ENCODE measurements at regions not wholly inside any gene's neighbourhood (a gene's known extent, or its start where the extent isn't known, plus 50 kb on each side); places are given as distances from the start of the nearest gene placed in this dataset.
"Not testable (repeated sequence)": the region's sequence is repeated elsewhere in the genome, so short reads cannot be mapped to it uniquely, and the experiment has no call there.

DNA sequence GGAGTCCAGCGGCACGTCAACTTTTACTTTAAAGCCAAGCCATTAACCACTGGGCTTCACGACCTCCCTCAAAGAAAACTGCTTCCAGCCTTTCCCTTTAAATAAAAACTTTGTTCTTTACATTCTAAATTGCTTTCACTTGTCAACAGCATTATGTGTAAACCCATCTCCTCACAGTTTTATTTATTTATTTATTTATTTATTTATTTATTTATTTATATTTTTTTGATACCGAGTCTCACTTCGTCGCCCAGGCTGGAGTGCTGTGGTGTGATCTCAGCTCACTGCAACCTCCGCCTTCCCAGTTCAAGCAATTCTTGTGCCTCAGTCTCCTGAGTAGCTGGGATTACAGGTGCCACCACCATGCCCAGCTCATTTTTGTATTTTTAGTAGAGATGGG is 165.7 kb downstream of the NUFIP1 start:
- not testable (repeated sequence) for H3K36me3 ChIP-seq (ENCODE audit: control insufficient read depth, insufficient read depth, low read length); H3K4me3 ChIP-seq (ENCODE audit: low read depth, low read length); H3K27ac ChIP-seq (ENCODE audit: low read depth, low read length); H3K9me3 ChIP-seq (ENCODE audit: control insufficient read depth, insufficient read depth, low read depth, low read length); H3K4me1 ChIP-seq (ENCODE audit: control insufficient read depth, insufficient read depth, low read length); H3K27me3 ChIP-seq (ENCODE audit: control insufficient read depth, insufficient read depth, low read length); H3K9ac ChIP-seq (ENCODE audit: low read length)

DNA sequence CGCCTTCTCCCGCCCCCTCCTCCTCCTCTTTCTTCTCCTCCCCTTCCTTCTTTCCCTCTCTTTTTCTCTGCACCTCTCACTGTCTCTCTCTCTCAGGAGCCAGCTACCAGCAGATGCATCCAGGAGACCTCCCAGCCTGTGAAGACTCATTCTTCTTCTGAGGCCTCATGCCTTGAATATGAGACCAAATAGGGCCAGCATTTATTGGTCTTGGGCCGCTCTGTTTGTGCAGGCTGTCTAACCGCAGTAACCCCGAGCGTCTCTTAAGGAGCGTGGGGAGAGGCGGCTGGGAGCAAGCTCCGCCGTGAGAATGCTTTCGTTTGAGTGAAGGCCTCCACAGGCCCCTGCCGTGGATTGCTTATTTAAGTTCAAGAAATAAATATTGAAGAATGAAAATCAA is 167.0 kb downstream of the NUFIP1 start:
- Histone ChIP-seq H3K4me3 (ENCODE audit: low read depth, low read length) (no peak overlapping the region), H3K36me3 (ENCODE audit: control insufficient read depth, insufficient read depth, low read length) (no peaks in the 10 kb centered on the region), H3K27me3 (ENCODE audit: control insufficient read depth, insufficient read depth, low read length) (no peaks in the 10 kb centered on the region), H3K9ac (ENCODE audit: low read length) (no peak overlapping the region), H3K27ac (ENCODE audit: low read depth, low read length) (no peak overlapping the region), H3K9me3 (ENCODE audit: control insufficient read depth, insufficient read depth, low read depth, low read length) (no peaks in the 10 kb centered on the region), H3K4me1 (ENCODE audit: control insufficient read depth, insufficient read depth, low read length) (peaks cover 11% of the 10 kb centered on the region)

DNA sequence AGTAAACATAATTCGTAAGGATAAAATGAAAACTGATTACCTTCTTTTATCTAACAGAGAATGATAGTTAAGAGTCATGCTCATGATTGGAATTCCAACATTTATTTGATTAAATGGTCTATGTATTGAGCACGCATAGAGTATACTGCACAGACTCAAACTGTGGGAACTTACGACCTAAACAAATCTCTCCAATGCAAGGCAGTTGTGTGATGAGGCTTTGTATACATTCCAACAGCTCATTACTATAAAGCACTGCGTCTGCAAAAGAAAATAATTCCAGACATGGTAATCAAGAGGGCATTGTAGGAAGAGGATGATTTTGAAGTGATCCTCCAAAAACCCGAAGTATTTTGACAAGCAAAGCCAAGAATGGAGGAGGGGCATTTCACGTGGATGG is 169.5 kb downstream of the NUFIP1 start:
- Histone ChIP-seq H3K4me1 (ENCODE audit: control insufficient read depth, insufficient read depth, low read length) (peaks cover 27% of the 10 kb centered on the region), H3K9ac (ENCODE audit: low read length) (no peak overlapping the region), H3K36me3 (ENCODE audit: control insufficient read depth, insufficient read depth, low read length) (no peaks in the 10 kb centered on the region), H3K27me3 (ENCODE audit: control insufficient read depth, insufficient read depth, low read length) (no peaks in the 10 kb centered on the region), H3K27ac (ENCODE audit: low read depth, low read length) (no peak overlapping the region), H3K9me3 (ENCODE audit: control insufficient read depth, insufficient read depth, low read depth, low read length) (no peaks in the 10 kb centered on the region), H3K4me3 (ENCODE audit: low read depth, low read length) (no peak overlapping the region)

DNA sequence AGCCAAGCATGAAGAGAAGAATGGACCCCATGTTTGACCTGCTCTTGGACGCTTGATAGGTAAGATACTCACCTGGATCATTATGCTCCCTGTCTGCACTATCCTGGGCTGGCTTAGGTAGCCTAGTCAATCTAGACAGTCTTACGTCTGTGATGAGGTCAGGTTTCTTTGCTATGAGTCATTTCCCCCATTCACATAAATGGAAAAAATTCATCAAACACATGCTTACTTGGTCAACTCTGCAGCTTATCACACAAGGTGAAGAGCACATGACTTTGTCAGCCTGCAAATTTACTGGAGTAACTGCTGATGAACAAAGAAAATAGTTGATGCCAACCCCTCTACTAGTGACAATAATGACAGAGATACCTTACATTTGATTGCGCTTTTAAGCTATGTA is 170.0 kb downstream of the NUFIP1 start:
- H3K4me3 ChIP-seq (ENCODE audit: low read depth, low read length) = no peak overlapping the region
- no peak overlapping the region for H3K27ac ChIP-seq (ENCODE audit: low read depth, low read length)
- peaks cover 27% of the 10 kb centered on the region for H3K4me1 ChIP-seq (ENCODE audit: control insufficient read depth, insufficient read depth, low read length)
- no peaks in the 10 kb centered on the region for H3K9me3 ChIP-seq (ENCODE audit: control insufficient read depth, insufficient read depth, low read depth, low read length)
- H3K9ac ChIP-seq (ENCODE audit: low read length) = no peak overlapping the region
- H3K27me3 ChIP-seq (ENCODE audit: control insufficient read depth, insufficient read depth, low read length) = no peaks in the 10 kb centered on the region
- no peaks in the 10 kb centered on the region for H3K36me3 ChIP-seq (ENCODE audit: control insufficient read depth, insufficient read depth, low read length)

DNA sequence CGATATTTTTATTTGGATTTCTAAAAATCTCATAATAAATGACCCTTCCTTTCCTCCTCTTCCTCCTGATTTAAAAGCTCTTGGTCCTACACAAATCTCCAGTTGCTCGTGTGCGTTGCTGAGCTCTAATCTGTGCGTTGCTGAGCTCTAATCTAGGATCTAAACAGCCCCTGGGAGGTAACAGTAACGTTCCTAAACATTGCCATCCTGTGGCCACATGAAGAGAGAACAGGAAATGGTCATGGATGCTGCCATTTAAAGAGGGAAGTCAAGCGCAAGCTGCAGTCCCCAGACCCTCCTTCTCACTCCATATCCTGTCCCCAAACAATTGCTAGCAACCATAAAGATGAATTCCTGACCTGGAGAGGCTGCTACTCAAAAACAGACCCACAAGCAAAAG is 170.8 kb downstream of the NUFIP1 start:
- Histone ChIP-seq H3K9me3 (ENCODE audit: control insufficient read depth, insufficient read depth, low read depth, low read length) (no peaks in the 10 kb centered on the region), H3K4me3 (ENCODE audit: low read depth, low read length) (no peak overlapping the region), H3K27me3 (ENCODE audit: control insufficient read depth, insufficient read depth, low read length) (no peaks in the 10 kb centered on the region), H3K4me1 (ENCODE audit: control insufficient read depth, insufficient read depth, low read length) (peaks cover 27% of the 10 kb centered on the region), H3K27ac (ENCODE audit: low read depth, low read length) (no peak overlapping the region), H3K9ac (ENCODE audit: low read length) (no peak overlapping the region), H3K36me3 (ENCODE audit: control insufficient read depth, insufficient read depth, low read length) (no peaks in the 10 kb centered on the region)

DNA sequence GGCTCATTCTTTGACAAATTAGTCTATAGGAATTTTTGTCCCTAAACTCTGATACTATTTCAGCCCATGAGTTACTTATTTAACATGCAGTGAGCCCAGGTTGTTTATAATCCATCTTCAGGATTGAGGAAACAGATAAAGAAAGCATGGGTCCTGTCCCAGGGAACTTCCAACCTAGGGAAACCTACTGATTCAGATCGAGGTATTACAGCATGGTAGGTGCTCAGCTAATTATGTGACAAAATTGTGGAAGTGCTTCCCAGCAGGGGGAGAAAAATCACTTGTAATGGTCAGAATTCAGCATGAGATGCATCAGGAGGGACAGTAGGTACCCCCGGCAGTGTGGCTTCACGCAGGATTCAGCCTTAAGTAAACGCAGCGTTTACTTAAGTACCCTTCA is 171.3 kb downstream of the NUFIP1 start:
- Histone ChIP-seq H3K36me3 (ENCODE audit: control insufficient read depth, insufficient read depth, low read length) (no peaks in the 10 kb centered on the region), H3K9me3 (ENCODE audit: control insufficient read depth, insufficient read depth, low read depth, low read length) (no peaks in the 10 kb centered on the region), H3K4me1 (ENCODE audit: control insufficient read depth, insufficient read depth, low read length) (peaks cover 27% of the 10 kb centered on the region), H3K27ac (ENCODE audit: low read depth, low read length) (no peak overlapping the region), H3K4me3 (ENCODE audit: low read depth, low read length) (no peak overlapping the region), H3K27me3 (ENCODE audit: control insufficient read depth, insufficient read depth, low read length) (no peaks in the 10 kb centered on the region), H3K9ac (ENCODE audit: low read length) (no peak overlapping the region)

DNA sequence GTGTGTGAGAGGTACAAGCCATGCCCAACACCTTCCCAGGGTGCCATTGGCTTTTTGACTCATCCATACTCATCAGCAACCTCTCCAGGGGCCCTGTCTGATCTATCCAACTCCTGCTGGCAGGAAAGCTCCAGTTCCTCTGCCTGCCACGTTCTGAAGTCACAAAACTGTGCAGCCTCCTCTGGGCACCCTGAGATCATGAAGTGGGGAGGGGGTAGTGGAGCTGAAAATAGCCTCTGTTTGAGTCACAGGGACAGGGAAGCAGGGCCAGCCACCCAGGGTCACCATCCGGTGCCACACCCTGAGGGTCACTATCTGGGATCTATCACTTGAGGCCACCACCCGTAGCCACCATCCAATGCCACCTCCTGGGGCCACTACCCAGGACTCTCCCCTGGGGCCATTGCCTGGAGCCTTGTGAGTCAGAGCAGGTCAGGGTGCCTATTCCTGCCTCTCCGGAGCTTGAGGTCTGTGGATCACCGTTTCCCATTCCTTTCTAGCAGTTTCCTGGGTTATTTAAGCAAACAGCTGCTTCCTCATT is 172.1 kb downstream of the NUFIP1 start:
- no peaks in the 10 kb centered on the region for H3K27me3 ChIP-seq (ENCODE audit: control insufficient read depth, insufficient read depth, low read length)
- no peaks in the 10 kb centered on the region for H3K9me3 ChIP-seq (ENCODE audit: control insufficient read depth, insufficient read depth, low read depth, low read length)
- no peak overlapping the region for H3K4me3 ChIP-seq (ENCODE audit: low read depth, low read length)
- H3K27ac ChIP-seq (ENCODE audit: low read depth, low read length) = no peak overlapping the region
- H3K36me3 ChIP-seq (ENCODE audit: control insufficient read depth, insufficient read depth, low read length) = no peaks in the 10 kb centered on the region
- H3K4me1 ChIP-seq (ENCODE audit: control insufficient read depth, insufficient read depth, low read length) = peaks cover 27% of the 10 kb centered on the region
- no peak overlapping the region for H3K9ac ChIP-seq (ENCODE audit: low read length)

DNA sequence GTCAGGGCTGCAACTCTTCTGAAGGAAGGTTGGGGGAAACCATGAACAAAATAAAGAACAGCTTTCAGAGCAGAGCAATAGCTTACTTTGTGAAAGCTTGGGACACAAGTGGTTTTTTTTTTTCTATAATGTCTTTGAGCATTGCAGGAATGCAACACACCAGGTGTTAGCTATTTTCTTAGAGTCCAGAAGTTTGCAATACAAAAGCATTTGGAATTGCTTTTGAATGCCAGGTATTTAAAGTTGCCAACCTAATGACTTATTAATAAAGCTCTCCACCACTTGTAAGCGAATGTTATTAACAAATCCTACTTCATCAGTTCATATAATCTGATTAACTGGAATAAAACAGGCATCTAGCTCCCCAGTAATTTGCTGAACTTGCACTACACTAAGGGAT is 172.6 kb downstream of the NUFIP1 start:
- Histone ChIP-seq H3K36me3 (ENCODE audit: control insufficient read depth, insufficient read depth, low read length) (no peaks in the 10 kb centered on the region), H3K4me3 (ENCODE audit: low read depth, low read length) (no peak overlapping the region), H3K27ac (ENCODE audit: low read depth, low read length) (no peak overlapping the region), H3K27me3 (ENCODE audit: control insufficient read depth, insufficient read depth, low read length) (no peaks in the 10 kb centered on the region), H3K9me3 (ENCODE audit: control insufficient read depth, insufficient read depth, low read depth, low read length) (no peaks in the 10 kb centered on the region), H3K9ac (ENCODE audit: low read length) (no peak overlapping the region), H3K4me1 (ENCODE audit: control insufficient read depth, insufficient read depth, low read length) (peaks cover 27% of the 10 kb centered on the region)

DNA sequence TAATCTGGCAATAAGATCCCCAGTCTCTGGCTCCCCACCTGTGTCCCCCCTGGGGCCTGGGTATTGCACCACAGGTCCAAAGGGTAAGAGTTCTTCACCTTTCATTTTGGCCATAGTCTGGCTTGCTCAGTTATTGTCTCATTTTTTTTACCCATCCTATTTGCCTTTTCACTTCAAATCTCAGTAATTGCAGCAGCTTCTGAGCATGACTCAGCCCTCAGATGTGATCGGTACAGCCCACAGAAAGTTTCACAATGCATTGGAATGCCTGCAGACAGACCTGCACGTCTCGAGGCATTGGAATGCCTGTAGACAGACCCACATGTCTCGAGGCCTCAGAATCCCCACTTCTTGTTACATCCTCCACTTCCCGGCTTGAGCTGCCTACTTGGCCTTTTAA is 173.6 kb downstream of the NUFIP1 start:
- no peak overlapping the region for H3K4me3 ChIP-seq (ENCODE audit: low read depth, low read length)
- H3K9ac ChIP-seq (ENCODE audit: low read length) = no peak overlapping the region
- no peaks in the 10 kb centered on the region for H3K36me3 ChIP-seq (ENCODE audit: control insufficient read depth, insufficient read depth, low read length)
- H3K9me3 ChIP-seq (ENCODE audit: control insufficient read depth, insufficient read depth, low read depth, low read length) = no peaks in the 10 kb centered on the region
- no peak overlapping the region for H3K27ac ChIP-seq (ENCODE audit: low read depth, low read length)
- H3K27me3 ChIP-seq (ENCODE audit: control insufficient read depth, insufficient read depth, low read length) = no peaks in the 10 kb centered on the region
- H3K4me1 ChIP-seq (ENCODE audit: control insufficient read depth, insufficient read depth, low read length) = peaks cover 27% of the 10 kb centered on the region

DNA sequence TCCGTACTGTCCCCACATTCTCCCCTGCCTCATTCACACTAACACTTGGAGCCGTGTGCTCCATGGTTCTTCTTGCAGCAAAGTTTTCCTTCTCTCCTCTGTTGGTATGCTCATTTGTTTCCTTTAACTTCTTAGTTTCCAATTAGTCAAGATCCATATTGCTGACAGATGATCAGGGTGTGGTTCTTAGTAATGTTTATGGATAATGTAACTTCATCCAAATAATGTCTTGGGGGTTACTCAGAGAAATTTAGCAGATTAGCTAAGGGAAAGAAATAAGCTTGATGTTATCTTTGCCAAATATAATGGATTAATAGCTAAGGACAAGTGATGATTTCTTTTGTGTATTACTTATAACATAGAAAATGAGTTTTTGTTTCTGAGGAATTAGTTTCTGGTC is 174.4 kb downstream of the NUFIP1 start:
- H3K4me1 ChIP-seq (ENCODE audit: control insufficient read depth, insufficient read depth, low read length) = peaks cover 27% of the 10 kb centered on the region
- no peak overlapping the region for H3K9ac ChIP-seq (ENCODE audit: low read length)
- H3K27me3 ChIP-seq (ENCODE audit: control insufficient read depth, insufficient read depth, low read length) = no peaks in the 10 kb centered on the region
- no peak overlapping the region for H3K4me3 ChIP-seq (ENCODE audit: low read depth, low read length)
- no peak overlapping the region for H3K27ac ChIP-seq (ENCODE audit: low read depth, low read length)
- no peaks in the 10 kb centered on the region for H3K9me3 ChIP-seq (ENCODE audit: control insufficient read depth, insufficient read depth, low read depth, low read length)
- no peaks in the 10 kb centered on the region for H3K36me3 ChIP-seq (ENCODE audit: control insufficient read depth, insufficient read depth, low read length)

DNA sequence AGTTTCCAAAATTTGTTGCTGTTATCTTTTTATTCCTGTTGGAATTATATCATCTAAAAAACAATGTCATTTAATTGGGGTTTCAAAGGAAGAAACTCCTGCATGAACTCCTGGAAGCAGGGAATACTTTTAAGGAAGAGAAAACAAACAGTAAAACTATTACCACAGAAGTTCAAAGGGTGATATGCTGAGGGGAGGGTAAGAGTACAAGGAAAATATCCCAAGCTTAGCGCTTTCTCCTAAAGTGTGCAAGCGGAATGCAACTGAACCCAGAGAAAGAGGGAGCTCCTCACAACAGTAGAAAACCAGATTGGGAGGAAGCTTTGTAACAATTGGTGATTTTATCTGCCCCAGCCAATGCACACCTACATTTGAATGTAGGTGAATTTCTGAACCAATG is 175.1 kb downstream of the NUFIP1 start:
- no peaks in the 10 kb centered on the region for H3K27me3 ChIP-seq (ENCODE audit: control insufficient read depth, insufficient read depth, low read length)
- H3K9me3 ChIP-seq (ENCODE audit: control insufficient read depth, insufficient read depth, low read depth, low read length) = no peaks in the 10 kb centered on the region
- H3K9ac ChIP-seq (ENCODE audit: low read length) = no peak overlapping the region
- H3K36me3 ChIP-seq (ENCODE audit: control insufficient read depth, insufficient read depth, low read length) = no peaks in the 10 kb centered on the region
- H3K27ac ChIP-seq (ENCODE audit: low read depth, low read length) = no peak overlapping the region
- H3K4me1 ChIP-seq (ENCODE audit: control insufficient read depth, insufficient read depth, low read length) = peaks cover 27% of the 10 kb centered on the region
- H3K4me3 ChIP-seq (ENCODE audit: low read depth, low read length) = no peak overlapping the region

DNA sequence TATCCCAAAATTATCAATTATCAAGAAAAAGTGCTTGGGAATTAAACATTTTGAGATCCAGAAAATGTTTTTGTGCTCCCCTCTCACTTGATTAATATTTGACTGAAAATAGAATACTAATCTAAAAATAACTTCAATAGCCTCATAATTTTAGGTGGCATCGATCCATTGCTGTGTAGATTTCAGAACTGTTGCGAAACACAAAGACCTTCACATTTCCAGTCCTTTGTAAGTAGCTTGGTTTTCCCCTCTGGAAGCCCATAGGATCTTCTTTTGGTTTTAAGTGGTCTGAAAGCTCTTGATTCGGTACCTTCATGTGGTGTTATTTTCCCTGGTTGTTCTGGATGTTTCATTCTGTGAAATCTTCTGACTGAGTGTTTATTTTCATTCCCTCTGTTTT is 176.5 kb downstream of the NUFIP1 start:
- Histone ChIP-seq H3K27ac (ENCODE audit: low read depth, low read length) (no peak overlapping the region), H3K9ac (ENCODE audit: low read length) (no peak overlapping the region), H3K4me3 (ENCODE audit: low read depth, low read length) (no peak overlapping the region), H3K4me1 (ENCODE audit: control insufficient read depth, insufficient read depth, low read length) (peaks cover 21% of the 10 kb centered on the region), H3K36me3 (ENCODE audit: control insufficient read depth, insufficient read depth, low read length) (no peaks in the 10 kb centered on the region), H3K27me3 (ENCODE audit: control insufficient read depth, insufficient read depth, low read length) (no peaks in the 10 kb centered on the region), H3K9me3 (ENCODE audit: control insufficient read depth, insufficient read depth, low read depth, low read length) (no peaks in the 10 kb centered on the region)
